ENCODE measurements at regions not wholly inside any gene's neighbourhood (a gene's known extent, or its start where the extent isn't known, plus 50 kb on each side); places are given as distances from the start of the nearest gene placed in this dataset.

DNA sequence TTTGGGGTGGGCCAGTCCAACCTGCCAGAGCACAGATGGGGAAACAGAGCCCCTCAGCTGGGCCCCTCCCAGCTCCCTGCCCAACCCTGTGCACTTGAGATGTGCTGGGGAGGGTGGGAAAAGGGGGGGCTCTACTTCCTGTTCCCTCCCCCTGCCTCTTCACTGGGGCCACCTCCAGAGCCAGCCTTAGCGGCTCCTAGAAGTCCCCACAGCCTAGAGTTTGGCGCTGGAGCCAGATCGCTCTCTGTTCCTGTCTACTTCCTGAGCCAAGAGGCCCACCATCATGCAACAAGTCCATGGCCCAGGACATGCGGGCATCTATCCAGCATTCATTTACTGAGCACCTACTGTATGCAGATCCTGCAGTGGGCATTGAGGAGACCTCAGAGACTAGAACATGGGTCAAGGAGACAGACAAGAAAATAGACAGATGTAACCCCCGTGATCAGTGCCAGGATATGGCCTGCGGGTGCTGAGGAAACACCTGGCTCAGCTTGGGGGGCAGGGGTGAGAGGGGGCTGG, 144.1 kb downstream of the SYF2 start:
- DNase-seq (ENCODE audit: low read depth, low spot score) (no peak), ATAC-seq (no peak)
- no peak for TF ChIP-seq SIN3A (IDR thresholded peaks at IDR 0.05; ENCODE audit: borderline replicate concordance, insufficient read depth, low read depth, low read length)
- no peak for TF ChIP-seq POLR2AphosphoS5 (IDR thresholded peaks at IDR 0.05; ENCODE audit: low read depth, low read length)
- TF ChIP-seq, protein P1, sequence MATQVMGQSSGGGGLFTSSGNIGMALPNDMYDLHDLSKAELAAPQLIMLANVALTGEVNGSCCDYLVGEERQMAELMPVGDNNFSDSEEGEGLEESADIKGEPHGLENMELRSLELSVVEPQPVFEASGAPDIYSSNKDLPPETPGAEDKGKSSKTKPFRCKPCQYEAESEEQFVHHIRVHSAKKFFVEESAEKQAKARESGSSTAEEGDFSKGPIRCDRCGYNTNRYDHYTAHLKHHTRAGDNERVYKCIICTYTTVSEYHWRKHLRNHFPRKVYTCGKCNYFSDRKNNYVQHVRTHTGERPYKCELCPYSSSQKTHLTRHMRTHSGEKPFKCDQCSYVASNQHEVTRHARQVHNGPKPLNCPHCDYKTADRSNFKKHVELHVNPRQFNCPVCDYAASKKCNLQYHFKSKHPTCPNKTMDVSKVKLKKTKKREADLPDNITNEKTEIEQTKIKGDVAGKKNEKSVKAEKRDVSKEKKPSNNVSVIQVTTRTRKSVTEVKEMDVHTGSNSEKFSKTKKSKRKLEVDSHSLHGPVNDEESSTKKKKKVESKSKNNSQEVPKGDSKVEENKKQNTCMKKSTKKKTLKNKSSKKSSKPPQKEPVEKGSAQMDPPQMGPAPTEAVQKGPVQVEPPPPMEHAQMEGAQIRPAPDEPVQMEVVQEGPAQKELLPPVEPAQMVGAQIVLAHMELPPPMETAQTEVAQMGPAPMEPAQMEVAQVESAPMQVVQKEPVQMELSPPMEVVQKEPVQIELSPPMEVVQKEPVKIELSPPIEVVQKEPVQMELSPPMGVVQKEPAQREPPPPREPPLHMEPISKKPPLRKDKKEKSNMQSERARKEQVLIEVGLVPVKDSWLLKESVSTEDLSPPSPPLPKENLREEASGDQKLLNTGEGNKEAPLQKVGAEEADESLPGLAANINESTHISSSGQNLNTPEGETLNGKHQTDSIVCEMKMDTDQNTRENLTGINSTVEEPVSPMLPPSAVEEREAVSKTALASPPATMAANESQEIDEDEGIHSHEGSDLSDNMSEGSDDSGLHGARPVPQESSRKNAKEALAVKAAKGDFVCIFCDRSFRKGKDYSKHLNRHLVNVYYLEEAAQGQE (IDR thresholded peaks at IDR 0.05; ENCODE audit: insufficient read depth in 1 of 2, low read depth in 2 of 2, low read length in 1 of 2) = no peak
- TF ChIP-seq TCF7L2 (IDR thresholded peaks at IDR 0.05; ENCODE audit: low read depth, low read length) = no peak
- TF ChIP-seq, protein P2, sequence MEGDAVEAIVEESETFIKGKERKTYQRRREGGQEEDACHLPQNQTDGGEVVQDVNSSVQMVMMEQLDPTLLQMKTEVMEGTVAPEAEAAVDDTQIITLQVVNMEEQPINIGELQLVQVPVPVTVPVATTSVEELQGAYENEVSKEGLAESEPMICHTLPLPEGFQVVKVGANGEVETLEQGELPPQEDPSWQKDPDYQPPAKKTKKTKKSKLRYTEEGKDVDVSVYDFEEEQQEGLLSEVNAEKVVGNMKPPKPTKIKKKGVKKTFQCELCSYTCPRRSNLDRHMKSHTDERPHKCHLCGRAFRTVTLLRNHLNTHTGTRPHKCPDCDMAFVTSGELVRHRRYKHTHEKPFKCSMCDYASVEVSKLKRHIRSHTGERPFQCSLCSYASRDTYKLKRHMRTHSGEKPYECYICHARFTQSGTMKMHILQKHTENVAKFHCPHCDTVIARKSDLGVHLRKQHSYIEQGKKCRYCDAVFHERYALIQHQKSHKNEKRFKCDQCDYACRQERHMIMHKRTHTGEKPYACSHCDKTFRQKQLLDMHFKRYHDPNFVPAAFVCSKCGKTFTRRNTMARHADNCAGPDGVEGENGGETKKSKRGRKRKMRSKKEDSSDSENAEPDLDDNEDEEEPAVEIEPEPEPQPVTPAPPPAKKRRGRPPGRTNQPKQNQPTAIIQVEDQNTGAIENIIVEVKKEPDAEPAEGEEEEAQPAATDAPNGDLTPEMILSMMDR (IDR thresholded peaks at IDR 0.05) = no peak
- H3K4me1 ChIP-seq (ENCODE audit: control insufficient read depth, insufficient read depth, low read length) = no peaks in the 10 kb centered on the region
- intact Hi-C loops (cut with micrococcal nuclease; ENCODE audit: unreplicated experiment) = no loop called here
- no peak overlapping the region for H3K27ac ChIP-seq (ENCODE audit: low read length)
- ChIA-PET POLR2A (interaction anchor here (0.6 kb wide), 1 partner anchor 69 kb away, joined by 3 read pairs; no protein-coding TSS in a partner anchor), CTCF (interaction anchor here (1.0 kb wide), 1 partner anchor 13 kb away, joined by 4 read pairs; no protein-coding TSS in a partner anchor)
- in situ Hi-C loops (cut with HindIII; ENCODE audit: low pct_unique_long_range_greater_than_20kb, low sequenced_read_pairs) = no loop called here
- H3K9me3 ChIP-seq (ENCODE audit: control insufficient read depth, insufficient read depth, low read depth, low read length) = no peaks in the 10 kb centered on the region
- no peaks in the 10 kb centered on the region for H3K36me3 ChIP-seq (ENCODE audit: control insufficient read depth, insufficient read depth, low read length)
- no TSS peak for BruUV-seq (replicated peaks)
- H3K27me3 ChIP-seq (ENCODE audit: control insufficient read depth, insufficient read depth, low read length) = no peaks in the 10 kb centered on the region
- H3K4me3 ChIP-seq (ENCODE audit: low read depth in 2 of 2, low read length in 2 of 2) = no peak overlapping the region

DNA sequence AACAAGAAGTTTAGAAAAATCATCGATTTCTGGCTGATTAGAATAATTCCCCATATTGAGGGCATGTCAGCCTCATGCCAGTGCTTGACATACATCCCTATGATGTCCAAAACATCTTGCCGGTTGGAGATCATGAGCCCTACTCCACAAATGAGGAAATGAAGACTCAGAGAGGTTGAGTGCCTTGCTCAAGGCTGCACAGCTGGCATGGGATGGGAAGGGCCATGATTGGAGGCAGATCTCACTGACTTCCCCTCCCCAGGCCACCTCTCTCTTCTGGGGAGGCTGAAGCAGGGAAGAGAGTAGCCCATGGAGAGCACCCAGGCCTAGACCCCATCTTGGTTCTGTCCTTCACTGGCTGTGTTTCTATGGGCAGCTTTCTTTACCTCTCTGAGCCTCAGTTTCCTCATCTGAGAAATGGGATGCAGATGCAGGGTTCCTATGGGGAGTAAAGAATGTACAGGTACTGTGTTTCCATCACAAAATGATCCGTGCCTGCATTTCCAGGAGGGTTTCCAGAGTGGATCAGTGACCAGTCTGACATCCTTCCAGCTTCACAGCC, 145.7 kb downstream of the SYF2 start:
- DNase-seq (ENCODE audit: low read depth, low spot score) (no peak), ATAC-seq (no peak)
- intact Hi-C loops (cut with micrococcal nuclease; ENCODE audit: unreplicated experiment) (no loop called here), in situ Hi-C loops (cut with HindIII; ENCODE audit: low pct_unique_long_range_greater_than_20kb, low sequenced_read_pairs) (no loop called here)
- Histone ChIP-seq H3K4me1 (ENCODE audit: control insufficient read depth, insufficient read depth, low read length) (no peaks in the 10 kb centered on the region), H3K27ac (ENCODE audit: low read length) (no peak overlapping the region), H3K27me3 (ENCODE audit: control insufficient read depth, insufficient read depth, low read length) (no peaks in the 10 kb centered on the region), H3K9me3 (ENCODE audit: control insufficient read depth, insufficient read depth, low read depth, low read length) (no peaks in the 10 kb centered on the region), H3K36me3 (ENCODE audit: control insufficient read depth, insufficient read depth, low read length) (no peaks in the 10 kb centered on the region), H3K4me3 (ENCODE audit: low read depth in 2 of 2, low read length in 2 of 2) (no peak overlapping the region)
- ChIA-PET POLR2A (no interaction called here), CTCF (no interaction called here)
- no TSS peak for BruUV-seq (replicated peaks)
- TF ChIP-seq SIN3A (IDR thresholded peaks at IDR 0.05; ENCODE audit: borderline replicate concordance, insufficient read depth, low read depth, low read length) = no peak
- no peak for TF ChIP-seq POLR2AphosphoS5 (IDR thresholded peaks at IDR 0.05; ENCODE audit: low read depth, low read length)
- TF ChIP-seq, protein P2 (IDR thresholded peaks at IDR 0.05) = no peak
- no peak for TF ChIP-seq TCF7L2 (IDR thresholded peaks at IDR 0.05; ENCODE audit: low read depth, low read length)
- TF ChIP-seq, protein P1 (IDR thresholded peaks at IDR 0.05; ENCODE audit: insufficient read depth in 1 of 2, low read depth in 2 of 2, low read length in 1 of 2) = no peak
